GM19372 (cell line): ENCODE measurements at regions not wholly inside any gene's neighbourhood (a gene's known extent, or its start where the extent isn't known, plus 50 kb on each side); places are given as distances from the start of the nearest gene placed in this dataset.

ENCODE experiments used
- ATAC-seq: cut with Tn5 transposase; IDR thresholded peaks from one replicate; pipeline ENCODE4 v1.9.1; 2021; ENCODE audit warnings: mild to moderate bottlenecking, low read depth, moderate library complexity; ENCODE audit not compliant: unreplicated experiment

- ATAC-seq: no peak
These were observed 147.4 kb upstream of the SIX2 start for GRCh38 chr2:45156605-45157004.

- no peak for ATAC-seq
These were observed 145.4 kb upstream of the SIX2 start for GRCh38 chr2:45154606-45155155.

- ATAC-seq: no peak
These were observed 144.9 kb upstream of the SIX2 start for GRCh38 chr2:45154144-45154543.

- no peak for ATAC-seq
These were observed 143.9 kb upstream of the SIX2 start for GRCh38 chr2:45153121-45153520.

GRCh38 chr2:45152691-45153090 is 143.4 kb upstream of the SIX2 start:
- ATAC-seq: no peak

- no peak for ATAC-seq
These were observed 136.0 kb upstream of the SIX2 start for GRCh38 chr2:45145073-45145899.

GRCh38 chr2:45141883-45142866 is 132.9 kb upstream of the SIX2 start:
- ATAC-seq: no peak

- no peak for ATAC-seq
These were observed 131.4 kb upstream of the SIX2 start for GRCh38 chr2:45140675-45141074.

GRCh38 chr2:45138904-45139303 is 129.7 kb upstream of the SIX2 start:
- no peak for ATAC-seq

- ATAC-seq: no peak
These were observed 128.9 kb upstream of the SIX2 start for GRCh38 chr2:45137966-45138695.

- no peak for ATAC-seq
These were observed 125.5 kb upstream of the SIX2 start for GRCh38 chr2:45134726-45135125.

- ATAC-seq: no peak
These were observed 124.8 kb upstream of the SIX2 start for GRCh38 chr2:45134014-45134413.

GRCh38 chr2:45132551-45132950 is 123.3 kb upstream of the SIX2 start:
- ATAC-seq: no peak

- no peak for ATAC-seq
These were observed 122.3 kb upstream of the SIX2 start for GRCh38 chr2:45131587-45131986.

- no peak for ATAC-seq
These were observed 121.5 kb upstream of the SIX2 start for GRCh38 chr2:45130736-45131135.

- no peak for ATAC-seq
These were observed 119.3 kb upstream of the SIX2 start for GRCh38 chr2:45128580-45128997.

- ATAC-seq: no peak
These were observed 118.6 kb upstream of the SIX2 start for GRCh38 chr2:45127891-45128290.

- ATAC-seq: no peak
These were observed 118.1 kb upstream of the SIX2 start for GRCh38 chr2:45127321-45127720.

GRCh38 chr2:45125232-45125631 is 116.0 kb upstream of the SIX2 start:
- ATAC-seq: no peak

- no peak for ATAC-seq
These were observed 115.2 kb upstream of the SIX2 start for GRCh38 chr2:45124456-45124855.
